Neural progenitor cell (in vitro differentiated cells): ENCODE measurements at regions not wholly inside any gene's neighbourhood (a gene's known extent, or its start where the extent isn't known, plus 50 kb on each side); places are given as distances from the start of the nearest gene placed in this dataset.

Source experiments
- CTCF ChIP-seq: fragments of 200-600 bp; sonication (generic); IDR thresholded peaks from 2 replicates; pipeline ENCODE4 v1.5.1; 2017; ENCODE audit warnings: antibody characterized with exemption, mild to moderate bottlenecking
- EZH2 ChIP-seq: fragments of 200-600 bp; sonication (generic); IDR thresholded peaks from 2 replicates; pipeline ENCODE4 v1.6.1; 2017; ENCODE audit warnings: antibody characterized with exemption, mild to moderate bottlenecking, moderate library complexity
- EZH2phosphoT487 ChIP-seq: fragments of 200-600 bp; sonication (generic); IDR thresholded peaks from 2 replicates; pipeline ENCODE4 v1.6.1; 2017; ENCODE audit warnings: antibody characterized with exemption

- no peak for TF ChIP-seq CTCF
- TF ChIP-seq EZH2, result no peak
- no peak for TF ChIP-seq EZH2phosphoT487
Measured at GRCh38 chr13:97766749-97767148, 186.7 kb upstream of the IPO5 start.
